H1 (cell line): ENCODE measurements at regions not wholly inside any gene's neighbourhood (a gene's known extent, or its start where the extent isn't known, plus 50 kb on each side); places are given as distances from the start of the nearest gene placed in this dataset.
"Not testable (repeated sequence)": the region's sequence is repeated elsewhere in the genome, so short reads cannot be mapped to it uniquely, and the experiment has no call there.

ENCODE experiments used
- CTCF ChIA-PET: fragments of 300-600 bp; sonication (Branson Sonifier 250); formaldehyde crosslinking; loops from one replicate; lab custom pipeline; 2021; ENCODE audit not compliant: partially characterized antibody; lab: Charles Lee
- POLR2A ChIA-PET: fragments of 300-600 bp; sonication (Branson Sonifier 250); formaldehyde crosslinking; loops from one replicate; lab custom pipeline; 2021; ENCODE audit warnings: inconsistent platforms; ENCODE audit not compliant: partially characterized antibody; lab: Charles Lee
- DNase-seq, 2 experiments: peaks; one replicate each; pipeline versions ENCODE4 v3.0.0 to v3.0.0-alpha.2; 2010 to 2022; ENCODE audit warnings: low spot score in 2 of 2, low read depth in 1 of 2, mixed read lengths in 1 of 2
- FAIRE-seq: peaks from 2 replicates; lab custom pipeline; 2011; peaks lifted over from hg19 to GRCh38; lab: Jason Lieb, UNC
- H2AFZ ChIP-seq: 2 replicates; pipeline ENCODE4 v1.8.1; 2012; ENCODE audit warnings: low read length, inconsistent platforms
- H2AK5ac ChIP-seq: 2 replicates; pipeline ENCODE4 v1.6.1; 2013; ENCODE audit warnings: low read depth, low read length
- H2BK120ac ChIP-seq: replicated peaks from 2 replicates; pipeline ENCODE3; 2013; ENCODE audit warnings: low read depth, low read length, inconsistent platforms
- H2BK12ac ChIP-seq: 2 replicates; pipeline ENCODE4 v1.6.1; 2013; ENCODE audit warnings: low read depth, low read length
- H2BK15ac ChIP-seq: 2 replicates; pipeline ENCODE4 v1.6.1; 2013; ENCODE audit warnings: low read length
- H2BK20ac ChIP-seq: 2 replicates; pipeline ENCODE4 v1.6.1; 2013; ENCODE audit warnings: low read length
- H2BK5ac ChIP-seq: 2 replicates; pipeline ENCODE4 v1.6.1; 2013; ENCODE audit warnings: low read depth, low read length
- H3K14ac ChIP-seq: 2 replicates; pipeline ENCODE4 v1.6.1; 2013; ENCODE audit warnings: inconsistent platforms; ENCODE audit not compliant: insufficient read length
- H3K18ac ChIP-seq: 2 replicates; pipeline ENCODE4 v1.6.1; 2013; ENCODE audit warnings: low read length; ENCODE audit errors: extremely low read depth
- H3K23ac ChIP-seq: 2 replicates; pipeline ENCODE4 v1.6.1; 2013; ENCODE audit warnings: inconsistent platforms; ENCODE audit not compliant: insufficient read length
- H3K23me2 ChIP-seq: 2 replicates; pipeline ENCODE4 v1.6.1; 2013; ENCODE audit warnings: low read depth, low read length
- H3K27ac ChIP-seq: 2 replicates; pipeline ENCODE4 v1.6.1; 2011; ENCODE audit warnings: low read depth, low read length, inconsistent platforms
- H3K27me3 ChIP-seq, 4 experiments: replicated peaks in 1 of 4; 1 replicate in 1 of 4; 2 replicates in 3 of 4; pipeline versions ENCODE4 v1.6.1 to v1.8.1; 2011 to 2013; ENCODE audit warnings: low read length in 3 of 4, mild to moderate bottlenecking in 3 of 4, inconsistent platforms in 2 of 4, mixed read lengths in 2 of 4, moderate library complexity in 1 of 4; ENCODE audit not compliant: control insufficient read depth in 3 of 4, insufficient read depth in 3 of 4; ENCODE audit errors: extremely low read depth in 1 of 4
- H3K36me3 ChIP-seq, 4 experiments: 2 replicates each; pipeline versions ENCODE4 v1.6.1 to v1.8.1; 2011 to 2013; ENCODE audit warnings: mild to moderate bottlenecking in 4 of 4, low read length in 3 of 4, moderate library complexity in 2 of 4, control low read depth in 1 of 4, inconsistent platforms in 1 of 4; ENCODE audit not compliant: insufficient read depth in 4 of 4, control insufficient read depth in 2 of 4
- H3K4ac ChIP-seq: replicated peaks from 2 replicates; pipeline ENCODE3; 2013; ENCODE audit warnings: low read length, low read depth, mixed read lengths, inconsistent platforms; ENCODE audit not compliant: insufficient read length
- H3K4me1 ChIP-seq, 4 experiments: replicated peaks in 1 of 4; 1 replicate in 1 of 4; 2 replicates in 3 of 4; pipeline versions ENCODE4 v1.6.1 to v1.8.1; 2011 to 2013; ENCODE audit warnings: low read length in 3 of 4, inconsistent platforms in 2 of 4, mixed read lengths in 1 of 4; ENCODE audit not compliant: insufficient read depth in 4 of 4, control insufficient read depth in 3 of 4
- H3K4me2 ChIP-seq, 2 experiments: 2 replicates each; pipeline versions ENCODE4 v1.6.1 to v1.8.1; 2011 to 2013; ENCODE audit warnings: low read depth in 2 of 2, low read length in 2 of 2, control low read depth in 1 of 2, inconsistent platforms in 1 of 2, mild to moderate bottlenecking in 1 of 2; ENCODE audit not compliant: insufficient read depth in 1 of 2
- H3K4me3 ChIP-seq, 4 experiments: fragments of 200-600, 300-600 bp in 1 of 4; sonication (generic), shearing (Covaris generic), sonication (Bioruptor Twin) in 1 of 4; 2 replicates each; pipeline versions ENCODE4 v1.5.1 to v1.8.1; 2011 to 2016; ENCODE audit warnings: low read length in 4 of 4, low read depth in 3 of 4, control low read depth in 2 of 4, inconsistent platforms in 2 of 4, mild to moderate bottlenecking in 2 of 4, mixed read lengths in 1 of 4, moderate library complexity in 1 of 4; ENCODE audit not compliant: insufficient read depth in 2 of 4; ENCODE audit errors: extremely low read depth in 1 of 4
- H3K56ac ChIP-seq: replicated peaks from 2 replicates; pipeline ENCODE3; 2013; ENCODE audit warnings: low read depth, mild to moderate bottlenecking, mixed read lengths, low read length, inconsistent platforms; ENCODE audit not compliant: insufficient read length
- H3K79me1 ChIP-seq: 2 replicates; pipeline ENCODE4 v1.6.1; 2013; ENCODE audit warnings: low read depth, low read length, control low read depth
- H3K79me2 ChIP-seq, 2 experiments: 2 replicates each; pipeline versions ENCODE4 v1.6.1 to v1.8.1; 2012 to 2013; ENCODE audit warnings: low read length in 2 of 2, mild to moderate bottlenecking in 2 of 2, inconsistent platforms in 1 of 2; ENCODE audit not compliant: insufficient read depth in 2 of 2, control insufficient read depth in 1 of 2
- H3K9ac ChIP-seq, 4 experiments: replicated peaks in 1 of 4; 1 replicate in 1 of 4; 2 replicates in 3 of 4; pipeline versions ENCODE4 v1.6.1 to v1.8.1; 2011 to 2013; ENCODE audit warnings: low read depth in 3 of 4, low read length in 3 of 4, control low read depth in 2 of 4, mild to moderate bottlenecking in 2 of 4, moderate library complexity in 2 of 4, inconsistent platforms in 1 of 4; ENCODE audit errors: extremely low read depth in 1 of 4
- H3K9me3 ChIP-seq, 2 experiments: 2 replicates each; pipeline versions ENCODE4 v1.6.1 to v1.8.1; 2012 to 2013; ENCODE audit warnings: mild to moderate bottlenecking in 2 of 2, moderate library complexity in 2 of 2, control low read depth in 1 of 2, inconsistent platforms in 1 of 2, low read depth in 1 of 2, low read length in 1 of 2, mixed read lengths in 1 of 2; ENCODE audit not compliant: insufficient read depth in 2 of 2
- H4K20me1 ChIP-seq, 2 experiments: replicated peaks in 1 of 2; 2 replicates each; pipeline versions ENCODE3 to v1.8.1; 2011 to 2013; ENCODE audit warnings: inconsistent platforms in 2 of 2, low read length in 2 of 2, mild to moderate bottlenecking in 1 of 2; ENCODE audit not compliant: insufficient read depth in 2 of 2, control insufficient read depth in 1 of 2
- H4K5ac ChIP-seq: 2 replicates; pipeline ENCODE4 v1.6.1; 2013; ENCODE audit warnings: low read length, low read depth, mixed read lengths, inconsistent platforms; ENCODE audit not compliant: insufficient read length
- H4K8ac ChIP-seq: 2 replicates; pipeline ENCODE4 v1.8.0; 2013; ENCODE audit warnings: mild to moderate bottlenecking, moderate library complexity, low read length, inconsistent platforms; ENCODE audit not compliant: insufficient read depth; ENCODE audit errors: extremely low read depth
- H4K91ac ChIP-seq: replicated peaks from 2 replicates; pipeline ENCODE3; 2013; ENCODE audit warnings: low read length, mixed read lengths, inconsistent platforms; ENCODE audit not compliant: insufficient read length
- WGBS, 2 experiments: shearing (Covaris generic) in 1 of 2; methylation state at CpG; one replicate each; pipeline versions ENCODE4 v1.1.6 to v1.1.7; 2013 to 2015; ENCODE audit warnings: low lambda C conversion rate in 2 of 2, mixed read lengths in 2 of 2, inconsistent platforms in 1 of 2, low coverage in 1 of 2, missing lambda C conversion rate in 1 of 2; ENCODE audit not compliant: insufficient replicate concordance in 2 of 2, insufficient coverage in 1 of 2, insufficient read length in 1 of 2; ENCODE audit errors: extremely low coverage in 1 of 2, missing lambda C conversion rate in 1 of 2; 5-methylcytosine and 5-hydroxymethylcytosine counted together

DNA sequence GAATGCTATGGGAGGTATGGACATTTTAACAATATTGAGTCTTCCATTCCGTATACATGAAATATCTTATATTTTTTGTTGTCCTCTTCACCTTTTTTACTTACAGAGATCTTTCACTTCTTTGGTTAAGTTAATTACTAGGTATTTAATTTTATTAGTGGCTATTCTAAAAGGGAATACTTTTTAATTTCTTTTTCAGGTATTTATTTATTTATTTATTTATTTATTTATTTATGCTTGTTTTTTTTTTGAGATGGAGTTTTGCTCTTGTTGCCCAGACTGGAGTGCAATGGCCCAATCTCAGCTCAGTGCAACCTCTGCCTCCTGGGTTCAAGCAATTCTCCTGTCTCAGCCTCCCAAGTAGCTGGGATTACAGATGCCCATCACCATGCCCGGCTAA is 329.1 kb downstream of the NAP1L3 start:
- not testable (repeated sequence) for H3K36me3 ChIP-seq, H3K18ac ChIP-seq
- WGBS, 2 experiments = 96% methylated on average over 2 of the region's 2 CpGs; no CpG with 5 or more reads in 1 of the 2 experiments

More for the DNA sequence above, 329.1 kb downstream of the NAP1L3 start:
- H2AFZ ChIP-seq, H2BK15ac ChIP-seq, H3K79me2 ChIP-seq, H2BK5ac ChIP-seq, H4K91ac ChIP-seq, H2BK120ac ChIP-seq, H3K4me2 ChIP-seq, H4K8ac ChIP-seq, H2AK5ac ChIP-seq, H3K56ac ChIP-seq, H3K9me3 ChIP-seq, H3K4me3 ChIP-seq, POLR2A ChIA-PET, H3K79me1 ChIP-seq, H4K5ac ChIP-seq, H3K4me1 ChIP-seq, DNase-seq, H3K9ac ChIP-seq, H3K23me2 ChIP-seq, H3K4ac ChIP-seq, H4K20me1 ChIP-seq, H3K27me3 ChIP-seq, FAIRE-seq, H3K14ac ChIP-seq, H3K27ac ChIP-seq, H2BK12ac ChIP-seq, H3K23ac ChIP-seq, CTCF ChIA-PET, H2BK20ac ChIP-seq: not testable (repeated sequence)
